ENCODE measurements at regions not wholly inside any gene's neighbourhood (a gene's known extent, or its start where the extent isn't known, plus 50 kb on each side); places are given as distances from the start of the nearest gene placed in this dataset.

DNA sequence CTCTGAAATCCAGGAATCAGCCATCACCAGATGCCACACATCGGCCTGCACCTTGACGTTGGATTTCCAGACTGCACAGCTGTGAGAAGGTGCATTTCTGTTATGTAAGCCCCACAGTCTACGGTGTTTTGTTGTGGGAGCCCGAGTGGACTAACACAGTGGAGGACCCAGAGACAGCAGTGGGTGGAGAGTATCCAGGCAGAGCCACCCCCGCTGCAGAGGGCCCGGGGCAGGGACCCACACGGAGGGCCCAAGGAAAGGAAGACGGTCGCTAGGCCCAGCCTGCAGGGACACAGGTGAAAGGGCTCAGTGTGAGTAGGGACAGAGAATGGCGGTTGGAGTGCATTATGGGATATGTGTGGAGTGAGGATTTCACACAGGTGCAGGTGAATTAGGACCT is 288.3 kb upstream of the AJAP1 start:
- no peak for DNase-seq (ENCODE audit: low read depth in 2 of 2)

DNA sequence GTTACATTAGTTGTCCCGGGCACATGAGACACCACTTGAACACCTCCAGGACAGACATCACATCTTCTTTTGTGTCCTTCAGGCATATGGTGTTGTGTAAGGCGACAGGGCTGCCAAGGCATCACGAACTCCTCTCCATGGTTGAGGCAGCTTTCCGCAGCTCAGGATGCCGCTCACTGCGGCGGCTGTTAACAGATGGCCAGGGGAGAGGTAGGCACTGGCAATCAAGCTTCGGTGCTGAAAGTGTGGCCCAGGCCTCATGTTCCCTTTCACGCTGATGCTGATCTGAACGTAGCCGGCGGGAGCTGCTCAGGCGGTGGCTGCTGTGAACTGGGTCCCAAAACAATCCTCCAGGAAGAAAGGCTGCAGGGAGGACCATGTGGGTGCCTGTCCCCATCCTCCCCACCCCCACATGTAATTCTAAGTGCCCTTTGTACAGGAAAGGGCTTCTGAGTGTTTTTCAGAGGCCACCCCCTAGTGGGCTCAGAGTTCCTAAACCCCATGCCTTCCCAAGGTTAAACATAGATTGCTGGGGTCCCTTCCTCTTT is 287.1 kb upstream of the AJAP1 start:
- DNase-seq (ENCODE audit: low read depth in 2 of 2), result no peak

GRCh38 chr1:4369335-4369734 is 285.1 kb upstream of the AJAP1 start:
- DNase-seq (ENCODE audit: low read depth in 2 of 2), result no peak

- no peak for DNase-seq (ENCODE audit: low read depth in 2 of 2)
Observed at GRCh38 chr1:4371849-4372248, 282.6 kb upstream of the AJAP1 start.

- DNase-seq (ENCODE audit: low read depth in 2 of 2), result peak; percentile 53 to 57
Observed at GRCh38 chr1:4375812-4376211, 278.6 kb upstream of the AJAP1 start.

DNA sequence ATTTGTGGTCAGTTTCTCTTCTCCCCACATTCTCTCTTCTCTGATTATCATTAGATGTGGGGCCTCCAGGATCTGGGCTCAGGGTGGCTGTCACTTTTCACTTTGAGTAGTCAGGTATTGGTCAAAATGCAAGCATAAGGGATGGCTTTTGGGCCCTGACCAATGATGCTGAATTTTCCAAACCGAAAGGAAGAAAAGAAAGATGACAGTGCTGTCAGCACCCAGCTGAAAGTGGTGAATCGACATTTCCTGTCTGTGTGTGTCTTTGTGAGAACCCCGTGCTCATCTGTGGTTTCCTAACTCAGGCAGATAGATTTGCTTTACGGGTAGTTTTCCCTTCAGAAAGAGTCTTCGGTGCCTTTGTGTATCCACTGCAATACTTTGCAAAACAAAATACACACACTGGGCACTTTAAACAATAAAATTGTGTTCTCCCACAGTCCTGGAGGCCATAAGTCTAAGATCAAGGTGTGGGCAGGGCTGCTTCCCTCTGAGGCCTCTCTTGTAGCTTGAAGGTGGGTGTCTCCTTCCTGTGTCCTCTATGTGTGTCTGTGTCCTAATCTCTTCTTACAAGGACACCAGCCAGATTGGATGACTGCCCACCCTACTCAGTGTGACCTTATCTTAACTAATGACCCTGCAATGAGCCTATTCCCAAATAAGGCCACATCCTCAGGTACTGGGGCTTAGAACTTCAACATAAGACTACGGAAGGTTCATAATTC is 274.8 kb upstream of the AJAP1 start:
- peak in 1 of 2 experiments; percentile 23 for DNase-seq (ENCODE audit: low read depth in 2 of 2)

- peak; percentile 71 to 73 for DNase-seq (ENCODE audit: low read depth in 2 of 2)
Observed at GRCh38 chr1:4380564-4381168, 273.7 kb upstream of the AJAP1 start.

GRCh38 chr1:4393191-4393590 is 261.2 kb upstream of the AJAP1 start:
- no peak for DNase-seq (ENCODE audit: low read depth in 2 of 2)

- no peak for DNase-seq (ENCODE audit: low read depth in 2 of 2)
Observed at GRCh38 chr1:4394366-4394765, 260.0 kb upstream of the AJAP1 start.

- no peak for DNase-seq (ENCODE audit: low read depth in 2 of 2)
Observed at GRCh38 chr1:4395158-4395557, 259.3 kb upstream of the AJAP1 start.

- DNase-seq (ENCODE audit: low read depth in 2 of 2), result no peak
Observed at GRCh38 chr1:4395676-4396075, 258.7 kb upstream of the AJAP1 start.

DNA sequence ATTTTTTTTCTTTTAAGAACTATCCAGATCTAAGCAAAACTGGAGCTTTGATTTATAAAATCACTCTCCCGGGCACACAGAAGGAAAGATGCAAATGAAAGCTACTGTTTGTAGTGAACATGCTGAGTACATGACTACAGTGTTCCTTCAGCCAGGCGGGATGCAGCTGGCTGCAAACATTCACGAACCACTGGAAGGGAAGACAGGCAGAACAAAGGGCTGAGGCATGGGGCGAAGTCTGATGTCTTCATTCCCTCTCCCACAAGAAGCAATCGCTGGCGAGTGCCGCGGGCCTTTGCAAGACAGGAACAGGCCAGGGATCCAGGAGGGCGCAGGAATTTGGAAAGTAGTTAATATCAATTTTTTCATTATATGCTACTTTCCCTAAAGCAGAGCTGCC is 257.9 kb upstream of the AJAP1 start:
- no peak for DNase-seq (ENCODE audit: low read depth in 2 of 2)

- DNase-seq (ENCODE audit: low read depth in 2 of 2), result peak; percentile 3 to 4
Observed at GRCh38 chr1:4397196-4397595, 257.2 kb upstream of the AJAP1 start.

- no peak for DNase-seq (ENCODE audit: low read depth in 2 of 2)
Observed at GRCh38 chr1:4402032-4402431, 252.4 kb upstream of the AJAP1 start.

DNA sequence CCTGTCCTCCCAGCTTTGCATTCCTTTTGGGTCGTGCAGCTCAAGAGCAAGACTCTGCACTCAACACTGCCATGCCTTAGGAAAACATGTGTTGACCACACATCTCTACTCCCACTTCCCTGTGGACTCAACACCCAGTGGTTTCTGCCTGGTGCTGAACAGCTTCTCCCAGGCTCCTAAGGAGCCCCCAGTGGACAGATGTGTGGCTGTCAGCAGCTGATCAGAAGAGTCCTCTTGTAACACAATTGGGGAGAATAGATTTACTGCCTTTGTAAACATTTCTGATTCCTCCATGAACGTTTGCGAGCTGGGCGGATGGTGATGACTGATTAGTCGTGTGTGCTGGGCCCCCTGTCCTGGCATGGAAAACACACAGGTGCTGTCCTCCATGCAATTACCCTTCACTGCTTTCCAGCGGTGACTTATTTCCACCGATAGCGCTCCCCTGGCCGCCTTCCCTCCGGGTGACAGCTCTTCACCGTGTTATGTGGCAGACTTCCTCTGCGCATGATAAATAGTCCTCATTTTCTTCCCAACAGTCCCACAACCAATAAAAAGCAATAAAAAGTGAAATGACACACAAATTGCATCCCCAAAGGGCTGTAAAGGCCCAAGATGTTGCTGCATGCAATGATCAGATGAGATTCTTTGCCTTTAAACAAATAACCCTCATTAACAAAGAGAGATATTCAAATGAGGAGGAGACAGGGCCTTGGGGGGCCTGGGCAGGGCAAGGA is 249.4 kb upstream of the AJAP1 start:
- no peak for DNase-seq (ENCODE audit: low read depth in 2 of 2)

GRCh38 chr1:4407851-4408250 is 246.6 kb upstream of the AJAP1 start:
- DNase-seq (ENCODE audit: low read depth in 2 of 2), result no peak

- no peak for DNase-seq (ENCODE audit: low read depth in 2 of 2)
Observed at GRCh38 chr1:4408380-4408779, 246.0 kb upstream of the AJAP1 start.

GRCh38 chr1:4411862-4412261 is 242.5 kb upstream of the AJAP1 start:
- DNase-seq (ENCODE audit: low read depth in 2 of 2), result no peak

- no peak for DNase-seq (ENCODE audit: low read depth in 2 of 2)
Observed at GRCh38 chr1:4415476-4415875, 238.9 kb upstream of the AJAP1 start.

DNA sequence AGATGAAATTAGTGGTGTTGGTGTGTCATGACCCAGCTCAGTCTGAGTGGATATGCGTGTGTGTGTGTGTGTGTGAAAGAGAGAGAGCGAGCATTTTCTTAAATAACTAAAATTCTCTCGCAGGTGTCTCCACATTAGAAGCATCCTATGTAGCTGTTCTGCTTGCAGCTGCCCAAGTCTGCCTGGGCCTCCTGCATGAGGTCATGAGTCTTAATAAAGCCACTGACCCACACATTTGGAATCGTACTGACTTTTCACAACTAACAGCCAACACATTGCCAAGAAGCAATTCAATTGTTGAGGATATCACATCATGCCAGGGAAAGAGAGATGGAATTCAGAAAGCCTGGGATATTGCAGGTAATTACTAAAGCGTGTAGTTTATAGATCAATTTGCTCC is 238.2 kb upstream of the AJAP1 start:
- no peak for DNase-seq (ENCODE audit: low read depth in 2 of 2)

- DNase-seq (ENCODE audit: low read depth in 2 of 2), result no peak
Observed at GRCh38 chr1:4418021-4418420, 236.4 kb upstream of the AJAP1 start.

DNA sequence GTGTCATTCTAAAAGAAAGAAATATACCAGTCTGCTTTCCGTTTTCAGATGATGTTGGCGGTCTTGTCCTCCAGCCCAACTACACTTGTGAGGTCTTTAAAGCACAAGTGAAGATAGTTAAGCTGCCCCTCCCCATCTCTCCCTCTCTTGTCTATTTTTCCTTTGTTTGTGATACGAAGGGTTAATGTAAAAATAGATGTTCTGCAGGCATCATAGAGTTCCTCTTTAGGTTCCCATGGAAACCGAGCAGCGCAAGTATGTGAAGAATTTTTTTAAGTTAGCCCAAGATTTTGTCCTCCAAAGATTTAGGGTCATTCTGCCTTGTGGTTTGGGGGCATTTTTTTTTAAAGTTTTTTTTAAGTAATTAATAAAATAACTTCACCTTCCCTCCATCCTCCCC is 232.4 kb upstream of the AJAP1 start:
- DNase-seq (ENCODE audit: low read depth in 2 of 2), result no peak
